CD14-positive monocyte (primary cell): ENCODE measurements at regions not wholly inside any gene's neighbourhood (a gene's known extent, or its start where the extent isn't known, plus 50 kb on each side); places are given as distances from the start of the nearest gene placed in this dataset.

Source experiments
- DNase-seq, 3 donors: peaks; one replicate each; pipeline ENCODE4 v3.0.0-alpha.2; 2011 to 2022
- H2AFZ ChIP-seq: 2 replicates; pipeline ENCODE4 v1.6.0; 2012; ENCODE audit warnings: mild to moderate bottlenecking, low read depth, low read length, inconsistent platforms; ENCODE audit not compliant: insufficient read depth, poor library complexity, severe bottlenecking
- H3K27ac ChIP-seq, 2 donors: 1 replicate in 1 of 2; 2 replicates in 1 of 2; pipeline ENCODE4 v1.5.1; 2012 to 2013; ENCODE audit warnings: low read length in 2 of 2, control low read depth in 1 of 2, inconsistent platforms in 1 of 2, low read depth in 1 of 2, mild to moderate bottlenecking in 1 of 2
- H3K27me3 ChIP-seq, 2 donors: one replicate each; pipeline versions ENCODE4 v1.6.0 to v1.6.1; 2011 to 2013; ENCODE audit warnings: low read length in 2 of 2; ENCODE audit not compliant: control insufficient read depth in 2 of 2, insufficient read depth in 2 of 2
- H3K36me3 ChIP-seq, 2 donors: replicated peaks in 1 of 2; 1 replicate in 1 of 2; 2 replicates in 1 of 2; pipeline versions ENCODE4 v1.5.1 to v1.6.1; 2012 to 2013; ENCODE audit warnings: low read length in 2 of 2, control low read depth in 1 of 2, inconsistent platforms in 1 of 2, mild to moderate bottlenecking in 1 of 2; ENCODE audit not compliant: insufficient read depth in 2 of 2, control insufficient read depth in 1 of 2
- H3K4me1 ChIP-seq, 2 donors: 1 replicate in 1 of 2; 2 replicates in 1 of 2; pipeline versions ENCODE4 v1.5.1 to v1.6.1; 2012 to 2013; ENCODE audit warnings: low read length in 2 of 2, control low read depth in 1 of 2, inconsistent platforms in 1 of 2, mild to moderate bottlenecking in 1 of 2, moderate library complexity in 1 of 2; ENCODE audit not compliant: insufficient read depth in 2 of 2, control insufficient read depth in 1 of 2
- H3K4me2 ChIP-seq: replicated peaks from 2 replicates; pipeline ENCODE3; 2012; ENCODE audit warnings: low read length, moderate library complexity, mild to moderate bottlenecking; ENCODE audit not compliant: poor library complexity, severe bottlenecking; ENCODE audit errors: extremely low read depth
- H3K4me3 ChIP-seq, 3 experiments: fragments of 200-600 bp in 1 of 3; sonication (generic) in 1 of 3; replicated peaks in 1 of 3; 1 replicate in 2 of 3; 2 replicates in 1 of 3; pipeline ENCODE4 v1.5.1; 2011 to 2013; ENCODE audit warnings: low read length in 3 of 3, mild to moderate bottlenecking in 3 of 3, control low read depth in 2 of 3, low read depth in 2 of 3, inconsistent platforms in 1 of 3, moderate library complexity in 1 of 3
- H3K79me2 ChIP-seq: 2 replicates; pipeline ENCODE4 v1.6.0; 2012; ENCODE audit warnings: mild to moderate bottlenecking, control low read depth, inconsistent platforms, low read length, moderate library complexity; ENCODE audit not compliant: insufficient read depth
- H3K9ac ChIP-seq: 2 replicates; pipeline ENCODE4 v1.6.0; 2017; ENCODE audit warnings: low read length, mild to moderate bottlenecking; ENCODE audit not compliant: insufficient read depth, poor library complexity, severe bottlenecking
- H3K9me3 ChIP-seq, 2 donors: replicated peaks in 1 of 2; 1 replicate in 1 of 2; 2 replicates in 1 of 2; pipeline versions ENCODE4 v1.5.1 to v1.6.1; 2012 to 2013; ENCODE audit warnings: low read length in 2 of 2, control low read depth in 1 of 2; ENCODE audit not compliant: control insufficient read depth in 1 of 2, insufficient read depth in 1 of 2
- H4K20me1 ChIP-seq: 2 replicates; pipeline ENCODE4 v1.6.0; 2012; ENCODE audit warnings: mild to moderate bottlenecking, low read length, control low read depth, moderate library complexity; ENCODE audit not compliant: insufficient read depth
- H3K27ac Mint-ChIP-seq, 7 donors: one replicate each; pipeline ENCODE4 v1.8.0; 2020; ENCODE audit warnings: mild to moderate bottlenecking in 7 of 7, mixed read lengths in 7 of 7, moderate library complexity in 6 of 7, inconsistent platforms in 2 of 7
- H3K27me3 Mint-ChIP-seq, 3 donors: one replicate each; pipeline ENCODE4 v1.8.0; 2021 to 2022; ENCODE audit warnings: low read depth in 3 of 3, mild to moderate bottlenecking in 3 of 3, mixed read lengths in 3 of 3, moderate library complexity in 3 of 3, inconsistent platforms in 1 of 3
- H3K36me3 Mint-ChIP-seq, 2 donors: one replicate each; pipeline ENCODE4 v1.8.0; 2020; ENCODE audit warnings: mixed read lengths in 2 of 2, inconsistent platforms in 1 of 2, mild to moderate bottlenecking in 1 of 2
- H3K4me1 Mint-ChIP-seq: one replicate; pipeline ENCODE4 v1.8.0; 2020; ENCODE audit warnings: mild to moderate bottlenecking, mixed read lengths
- H3K4me3 Mint-ChIP-seq, 2 donors: one replicate each; pipeline ENCODE4 v1.8.0; 2020; ENCODE audit warnings: mild to moderate bottlenecking in 2 of 2, mixed read lengths in 2 of 2, moderate library complexity in 1 of 2
- H3K9me3 Mint-ChIP-seq, 7 donors: one replicate each; pipeline ENCODE4 v1.8.0; 2020 to 2022; ENCODE audit warnings: mixed read lengths in 7 of 7, mild to moderate bottlenecking in 6 of 7, moderate library complexity in 6 of 7, inconsistent platforms in 2 of 7
- CTCF ChIP-seq: fragments of 200-600 bp; IDR thresholded peaks from one replicate; pipeline ENCODE4 v1.8.0; 2022; ENCODE audit warnings: antibody characterized with exemption, mild to moderate bottlenecking
- WGBS: methylation state at CpG from one replicate; pipeline ENCODE4 v1.1.5; 2013; ENCODE audit warnings: missing lambda C conversion rate; ENCODE audit not compliant: insufficient coverage; 5-methylcytosine and 5-hydroxymethylcytosine counted together
- intact Hi-C, 2 donors: fragments of 100-400 bp; cut with micrococcal nuclease; formaldehyde crosslinking; loops; one replicate each; pipeline versions ENCODE4 v1.15.0 to v1.15.1; 2023

- Mint-ChIP-seq H3K36me3 (no peaks in the 10 kb centered on the region), H3K27ac (no peak overlapping the region), H3K9me3 (peaks cover 0 to 5% (median 0%) of the 10 kb centered on the region in 7 donors), H3K27me3 (peaks cover 42 to 50% (median 48%) of the 10 kb centered on the region in 3 donors), H3K4me3 (no peak overlapping the region), H3K4me1 (no peaks in the 10 kb centered on the region)
- Histone ChIP-seq H3K27ac (no peak overlapping the region), H3K4me3 (no peak overlapping the region), H3K36me3 (no peaks in the 10 kb centered on the region), H3K27me3 (peaks cover 5 to 38% of the 10 kb centered on the region in 2 donors), H3K9ac (no peak overlapping the region), H3K9me3 (peaks cover 0 to 10% of the 10 kb centered on the region in 2 donors), H3K79me2 (no peaks in the 10 kb centered on the region), H2AFZ (no peak overlapping the region), H3K4me2 (no peak overlapping the region), H3K4me1 (no peaks in the 10 kb centered on the region), H4K20me1 (no peaks in the 10 kb centered on the region)
- TF ChIP-seq CTCF: no peak
- no peak for DNase-seq
- WGBS: 93% methylated on average over 14 of the region's 18 CpGs
- intact Hi-C loops: no loop called here
Measured at GRCh38 chr11:70829134-70829885, 423.1 kb downstream of the SHANK2 start.

- no peak for DNase-seq
- H3K36me3 ChIP-seq: no peaks in the 10 kb centered on the region
- Mint-ChIP-seq H3K4me3 (no peak overlapping the region), H3K4me1 (no peaks in the 10 kb centered on the region), H3K9me3 (peaks cover 0 to 3% (median 0%) of the 10 kb centered on the region in 7 donors), H3K27me3 (peaks cover 36 to 44% (median 44%) of the 10 kb centered on the region in 3 donors), H3K36me3 (no peaks in the 10 kb centered on the region), H3K27ac (no peak overlapping the region)
- no peaks in the 10 kb centered on the region for H3K79me2 ChIP-seq
- TF ChIP-seq CTCF: no peak
- no peak overlapping the region for H3K9ac ChIP-seq
- H3K4me2 ChIP-seq: no peak overlapping the region
- intact Hi-C loops: no loop called here
- H2AFZ ChIP-seq: no peak overlapping the region
- no peaks in the 10 kb centered on the region for H3K4me1 ChIP-seq
- 27% methylated on average over 8 of the region's 9 CpGs for WGBS
- no peak overlapping the region for H3K27ac ChIP-seq
- H4K20me1 ChIP-seq: no peaks in the 10 kb centered on the region
- H3K4me3 ChIP-seq: no peak overlapping the region
- peaks cover 5 to 32% of the 10 kb centered on the region in 2 donors for H3K27me3 ChIP-seq
- H3K9me3 ChIP-seq: peaks cover 0 to 10% of the 10 kb centered on the region in 2 donors
Measured at GRCh38 chr11:70829886-70830272, 422.5 kb downstream of the SHANK2 start.
